C1 segment of cervical spinal cord (tissue), 14 donors: ENCODE measurements at regions not wholly inside any gene's neighbourhood (a gene's known extent, or its start where the extent isn't known, plus 50 kb on each side); places are given as distances from the start of the nearest gene placed in this dataset.

Experiments
- DNase-seq, 14 donors: peaks; one replicate each; lab custom pipeline; 2025; lab: John Stamatoyannopoulos, UW

GRCh38 chr10:125219776-125220175, 59.4 kb upstream of the CTBP2 start:
- no peak for DNase-seq

- DNase-seq, result no peak
These were observed 58.6 kb upstream of the CTBP2 start for GRCh38 chr10:125218967-125219366.

GRCh38 chr10:125217990-125218675, 57.8 kb upstream of the CTBP2 start:
- DNase-seq, result no peak

GRCh38 chr10:125216861-125217260, 56.5 kb upstream of the CTBP2 start:
- no peak for DNase-seq

- no peak for DNase-seq
These were observed 55.9 kb upstream of the CTBP2 start for GRCh38 chr10:125216309-125216708.

GRCh38 chr10:125214283-125214570, 53.9 kb upstream of the CTBP2 start:
- DNase-seq, result no peak

GRCh38 chr10:125213541-125214282, 53.3 kb upstream of the CTBP2 start:
- peak in 3 of 14 donors; percentile 1 to 13 (median 9) for DNase-seq

GRCh38 chr10:125212150-125212809, 51.9 kb upstream of the CTBP2 start:
- no peak for DNase-seq
